Prostate gland (tissue), 2 donors: ENCODE measurements at regions not wholly inside any gene's neighbourhood (a gene's known extent, or its start where the extent isn't known, plus 50 kb on each side); places are given as distances from the start of the nearest gene placed in this dataset.

ENCODE experiments used
- DNase-seq: peaks from one replicate; pipeline ENCODE4 v3.0.0-alpha.2; 2019; ENCODE audit warnings: low spot score
- H3K27ac ChIP-seq, 2 donors: fragments of 200-600 bp; sonication (generic); 2 replicates each; pipeline ENCODE4 v1.5.1; 2017 to 2019
- H3K27me3 ChIP-seq: fragments of 200-600 bp; sonication (generic); replicated peaks from 2 replicates; pipeline ENCODE4 v1.5.1; 2019; ENCODE audit not compliant: insufficient read depth
- H3K36me3 ChIP-seq, 2 donors: fragments of 200-600 bp; sonication (generic); 1 replicate in 1 of 2; 2 replicates in 1 of 2; pipeline versions ENCODE4 v1.5.1 to v1.8.1; 2017 to 2019
- H3K4me1 ChIP-seq: fragments of 200-600 bp; sonication (generic); replicated peaks from 2 replicates; pipeline ENCODE4 v1.5.1; 2019
- H3K4me3 ChIP-seq, 2 donors: fragments of 200-600 bp; sonication (generic); 2 replicates each; pipeline ENCODE4 v1.5.1; 2017 to 2019
- H3K9me3 ChIP-seq: fragments of 200-600 bp; sonication (generic); 2 replicates; pipeline ENCODE4 v1.5.1; 2017
- POLR2A ChIP-seq: fragments of 450-650 bp; IDR thresholded peaks from one replicate; pipeline ENCODE4 v1.6.1; 2016; ENCODE audit warnings: antibody characterized with exemption, mild to moderate bottlenecking
- POLR2AphosphoS5 ChIP-seq: sonication (generic); formaldehyde crosslinking; IDR thresholded peaks from one replicate; pipeline ENCODE4 v1.6.1; 2017; ENCODE audit warnings: antibody characterized with exemption
- WGBS: methylation state at CpG from one replicate; pipeline ENCODE4 v1.1.5; 2018; 5-methylcytosine and 5-hydroxymethylcytosine counted together
- intact Hi-C: fragments of 100-400 bp; cut with DNase I; formaldehyde crosslinking; loops from one replicate; pipeline ENCODE4 v1.14.2; 2022
- TF ChIP-seq, protein P1 (sequence below), 4 experiments: fragments of 200-600 bp in 2 of 4; fragments of 450-650 bp in 2 of 4; sonication (generic) in 2 of 4; IDR thresholded peaks; 1 replicate in 3 of 4; 2 replicates in 1 of 4; pipeline ENCODE4 v1.5.1; 2016 to 2019; ENCODE audit warnings: antibody characterized with exemption in 4 of 4, mild to moderate bottlenecking in 2 of 4, moderate library complexity in 2 of 4

DNA sequence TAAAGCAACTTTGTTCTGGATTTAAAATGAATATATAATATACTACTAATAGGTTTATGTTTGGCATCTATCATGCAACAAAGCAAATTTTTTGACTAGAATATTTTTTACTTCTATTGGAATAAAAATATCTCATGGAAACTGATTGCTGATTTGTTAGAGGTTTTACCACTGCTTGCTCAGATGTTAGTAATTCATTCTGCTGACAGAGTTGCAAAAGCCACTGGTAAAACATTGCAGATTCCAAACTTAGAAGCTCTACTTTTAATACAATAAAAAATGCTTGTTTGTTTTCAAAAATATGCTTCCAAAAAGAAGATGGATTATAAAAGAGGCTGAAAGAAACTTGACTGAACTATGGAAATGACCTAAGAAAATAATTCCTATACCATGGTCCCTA lies 795.2 kb downstream of the PCDH18 start:
- TF ChIP-seq POLR2AphosphoS5 (no peak), POLR2A (no peak)
- TF ChIP-seq, protein P1, sequence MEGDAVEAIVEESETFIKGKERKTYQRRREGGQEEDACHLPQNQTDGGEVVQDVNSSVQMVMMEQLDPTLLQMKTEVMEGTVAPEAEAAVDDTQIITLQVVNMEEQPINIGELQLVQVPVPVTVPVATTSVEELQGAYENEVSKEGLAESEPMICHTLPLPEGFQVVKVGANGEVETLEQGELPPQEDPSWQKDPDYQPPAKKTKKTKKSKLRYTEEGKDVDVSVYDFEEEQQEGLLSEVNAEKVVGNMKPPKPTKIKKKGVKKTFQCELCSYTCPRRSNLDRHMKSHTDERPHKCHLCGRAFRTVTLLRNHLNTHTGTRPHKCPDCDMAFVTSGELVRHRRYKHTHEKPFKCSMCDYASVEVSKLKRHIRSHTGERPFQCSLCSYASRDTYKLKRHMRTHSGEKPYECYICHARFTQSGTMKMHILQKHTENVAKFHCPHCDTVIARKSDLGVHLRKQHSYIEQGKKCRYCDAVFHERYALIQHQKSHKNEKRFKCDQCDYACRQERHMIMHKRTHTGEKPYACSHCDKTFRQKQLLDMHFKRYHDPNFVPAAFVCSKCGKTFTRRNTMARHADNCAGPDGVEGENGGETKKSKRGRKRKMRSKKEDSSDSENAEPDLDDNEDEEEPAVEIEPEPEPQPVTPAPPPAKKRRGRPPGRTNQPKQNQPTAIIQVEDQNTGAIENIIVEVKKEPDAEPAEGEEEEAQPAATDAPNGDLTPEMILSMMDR (IDR thresholded peaks at IDR 0.05): no peak
- H3K4me1 ChIP-seq: no peaks in the 10 kb centered on the region
- H3K36me3 ChIP-seq: no peaks in the 10 kb centered on the region
- intact Hi-C loops: no loop called here
- no peak overlapping the region for H3K27ac ChIP-seq
- no peaks in the 10 kb centered on the region for H3K9me3 ChIP-seq
- no peak overlapping the region for H3K4me3 ChIP-seq
- no peak for DNase-seq
- H3K27me3 ChIP-seq: no peaks in the 10 kb centered on the region

GRCh38 chr4:136731025-136731424 lies 801.3 kb downstream of the PCDH18 start:
- DNase-seq: no peak
- intact Hi-C loops: no loop called here

DNA sequence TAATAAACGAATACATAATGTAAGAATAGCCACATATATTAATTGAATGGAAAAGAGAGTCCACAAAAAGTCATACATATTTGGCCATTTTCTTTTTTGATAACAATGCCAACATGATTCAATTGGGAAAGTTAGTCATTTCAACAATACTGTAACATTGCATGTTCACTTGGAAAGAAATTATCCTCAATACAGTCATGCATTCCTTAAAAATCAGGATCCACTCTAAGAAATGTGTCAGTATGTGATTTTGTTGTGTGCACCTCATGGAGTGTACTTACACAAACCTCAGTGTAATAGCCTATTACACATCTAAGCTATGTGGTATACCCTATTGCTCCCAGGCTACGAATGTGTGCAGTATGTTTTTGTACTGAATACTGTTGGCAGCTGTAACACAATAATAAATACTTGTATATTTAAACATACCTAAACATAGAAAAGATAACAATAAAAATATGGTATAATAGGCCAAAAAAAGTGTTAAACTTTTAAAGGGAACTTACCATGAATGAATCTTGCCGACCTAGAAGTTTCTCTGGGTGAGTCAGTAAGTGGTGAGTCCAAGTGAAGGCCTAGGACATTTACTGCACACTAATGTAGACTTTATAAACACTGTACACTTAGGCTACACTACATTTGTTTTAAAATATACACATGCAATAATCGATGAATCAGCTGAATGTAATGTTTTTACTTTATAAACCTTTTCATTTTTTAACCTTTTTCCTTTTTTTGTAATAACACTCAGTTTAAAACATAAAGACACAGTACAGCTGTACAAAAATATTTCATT lies 806.8 kb downstream of the PCDH18 start:
- Histone ChIP-seq H3K36me3 (no peaks in the 10 kb centered on the region), H3K27ac (no peak overlapping the region), H3K4me3 (no peak overlapping the region), H3K27me3 (no peaks in the 10 kb centered on the region), H3K4me1 (no peaks in the 10 kb centered on the region), H3K9me3 (no peaks in the 10 kb centered on the region)
- DNase-seq: no peak
- intact Hi-C loops: no loop called here
- TF ChIP-seq POLR2AphosphoS5 (no peak), POLR2A (no peak)
- TF ChIP-seq, protein P1 (IDR thresholded peaks at IDR 0.05): no peak
- 84% methylated on average over 4 of the region's 4 CpGs for WGBS

More at GRCh38 chr4:136731025-136731424, 801.3 kb downstream of the PCDH18 start:
- TF ChIP-seq, protein P1 (IDR thresholded peaks at IDR 0.05): no peak
- TF ChIP-seq POLR2AphosphoS5 (no peak), POLR2A (no peak)
- Histone ChIP-seq H3K27me3 (no peaks in the 10 kb centered on the region), H3K4me3 (no peak overlapping the region), H3K4me1 (no peaks in the 10 kb centered on the region), H3K27ac (no peak overlapping the region), H3K9me3 (no peaks in the 10 kb centered on the region), H3K36me3 (no peaks in the 10 kb centered on the region)

DNA sequence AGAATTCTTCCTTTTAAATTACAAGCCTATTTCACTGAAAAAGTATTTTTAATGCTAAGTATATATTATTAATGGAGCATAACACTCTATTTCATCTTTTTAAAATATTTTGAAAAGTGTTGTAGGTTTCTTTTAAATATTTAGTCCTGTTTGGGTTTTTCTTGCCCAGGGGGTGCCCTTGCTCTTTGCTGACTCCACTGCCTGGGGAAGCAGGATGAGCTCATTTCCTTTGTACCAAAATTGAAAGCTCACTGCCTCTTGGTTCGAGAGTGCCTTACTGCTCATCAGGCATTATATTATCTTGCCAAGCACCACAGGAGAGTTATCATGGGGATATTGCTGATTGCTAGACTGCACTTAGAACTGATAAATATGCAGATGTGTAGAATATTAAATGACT lies 819.2 kb downstream of the PCDH18 start:
- H3K36me3 ChIP-seq: no peaks in the 10 kb centered on the region
- no peak for DNase-seq
- TF ChIP-seq, protein P1 (IDR thresholded peaks at IDR 0.05): no peak
- TF ChIP-seq POLR2AphosphoS5 (no peak), POLR2A (no peak)
- H3K4me3 ChIP-seq: no peak overlapping the region
- no peaks in the 10 kb centered on the region for H3K9me3 ChIP-seq
- WGBS: 41% methylated on average over 1 of the region's 1 CpG
- H3K27me3 ChIP-seq: no peaks in the 10 kb centered on the region
- no peaks in the 10 kb centered on the region for H3K4me1 ChIP-seq
- intact Hi-C loops: no loop called here
- no peak overlapping the region for H3K27ac ChIP-seq

- Histone ChIP-seq H3K4me1 (no peaks in the 10 kb centered on the region), H3K36me3 (no peaks in the 10 kb centered on the region), H3K27me3 (no peaks in the 10 kb centered on the region), H3K27ac (no peak overlapping the region), H3K4me3 (no peak overlapping the region), H3K9me3 (no peaks in the 10 kb centered on the region)
- intact Hi-C loops: no loop called here
- 65% methylated on average over 1 of the region's 1 CpG for WGBS
- no peak for DNase-seq
- TF ChIP-seq POLR2A (no peak), POLR2AphosphoS5 (no peak)
- TF ChIP-seq, protein P1 (IDR thresholded peaks at IDR 0.05): no peak
Observed at GRCh38 chr4:136709897-136710296, 822.4 kb downstream of the PCDH18 start.
